ENCODE measurements at regions not wholly inside any gene's neighbourhood (a gene's known extent, or its start where the extent isn't known, plus 50 kb on each side); places are given as distances from the start of the nearest gene placed in this dataset.

- TF ChIP-seq CTCF (IDR thresholded peaks at IDR 0.05; ENCODE audit: control extremely low read depth, extremely low read depth): no peak
- 75 to 84% methylated on average over 9 of the region's 9 CpGs for WGBS, 2 donors
- Histone ChIP-seq H3K9ac (ENCODE audit: insufficient read depth in 1 of 2, low read length in 2 of 2) (no peak overlapping the region), H3K27ac (ENCODE audit: low read depth in 1 of 2, low read length in 1 of 2) (no peak overlapping the region), H3K9me3 (ENCODE audit: control insufficient read depth in 4 of 4, insufficient read depth in 3 of 4, low read length in 3 of 4) (no peaks in the 10 kb centered on the region), H3K36me3 (ENCODE audit: control insufficient read depth in 4 of 4, insufficient read depth in 4 of 4, low read length in 4 of 4) (no peaks in the 10 kb centered on the region), H3K4me3 (no peak overlapping the region), H3K27me3 (ENCODE audit: control insufficient read depth in 3 of 3, insufficient read depth in 3 of 3, low read length in 2 of 3) (no peaks in the 10 kb centered on the region), H3K4me1 (ENCODE audit: control insufficient read depth in 5 of 5, insufficient read depth in 5 of 5, low read length in 5 of 5) (peaks cover 0 to 3% (median 0%) of the 10 kb centered on the region in 5 donors)
- ATAC-seq (ENCODE audit: insufficient read depth, low FRiP score) (no peak), DNase-seq (no peak)
These were observed 134.8 kb upstream of the ARHGAP5 start for GRCh38 chr14:31942166-31942841.

- H3K27ac ChIP-seq (ENCODE audit: low read depth in 1 of 2, low read length in 1 of 2): no peak overlapping the region
- no peaks in the 10 kb centered on the region for H3K27me3 ChIP-seq (ENCODE audit: control insufficient read depth in 3 of 3, insufficient read depth in 3 of 3, low read length in 2 of 3)
- H3K9me3 ChIP-seq (ENCODE audit: control insufficient read depth in 4 of 4, insufficient read depth in 3 of 4, low read length in 3 of 4): no peaks in the 10 kb centered on the region
- WGBS, 2 donors: 85 to 87% methylated on average over 5 of the region's 5 CpGs
- DNase-seq (no peak), ATAC-seq (ENCODE audit: insufficient read depth, low FRiP score) (no peak)
- no peak for TF ChIP-seq CTCF (IDR thresholded peaks at IDR 0.05; ENCODE audit: control extremely low read depth, extremely low read depth)
- no peak overlapping the region for H3K4me3 ChIP-seq
- no peak overlapping the region for H3K9ac ChIP-seq (ENCODE audit: insufficient read depth in 1 of 2, low read length in 2 of 2)
- H3K36me3 ChIP-seq (ENCODE audit: control insufficient read depth in 4 of 4, insufficient read depth in 4 of 4, low read length in 4 of 4): no peaks in the 10 kb centered on the region
- H3K4me1 ChIP-seq (ENCODE audit: control insufficient read depth in 5 of 5, insufficient read depth in 5 of 5, low read length in 5 of 5): peaks cover 0 to 7% (median 0%) of the 10 kb centered on the region in 5 donors
These were observed 133.8 kb upstream of the ARHGAP5 start for GRCh38 chr14:31943217-31943799.

- DNase-seq (no peak), ATAC-seq (ENCODE audit: insufficient read depth, low FRiP score) (no peak)
- H3K4me3 ChIP-seq: no peak overlapping the region
- H3K27ac ChIP-seq (ENCODE audit: low read depth in 1 of 2, low read length in 1 of 2): no peak overlapping the region
- no peaks in the 10 kb centered on the region for H3K27me3 ChIP-seq (ENCODE audit: control insufficient read depth in 3 of 3, insufficient read depth in 3 of 3, low read length in 2 of 3)
- no peak for TF ChIP-seq CTCF (IDR thresholded peaks at IDR 0.05; ENCODE audit: control extremely low read depth, extremely low read depth)
- no peaks in the 10 kb centered on the region for H3K36me3 ChIP-seq (ENCODE audit: control insufficient read depth in 4 of 4, insufficient read depth in 4 of 4, low read length in 4 of 4)
- 97% methylated on average over 12 of the region's 12 CpGs for WGBS, 2 donors
- no peak overlapping the region for H3K9ac ChIP-seq (ENCODE audit: insufficient read depth in 1 of 2, low read length in 2 of 2)
- peaks cover 0 to 9% (median 0%) of the 10 kb centered on the region in 5 donors for H3K4me1 ChIP-seq (ENCODE audit: control insufficient read depth in 5 of 5, insufficient read depth in 5 of 5, low read length in 5 of 5)
- no peaks in the 10 kb centered on the region for H3K9me3 ChIP-seq (ENCODE audit: control insufficient read depth in 4 of 4, insufficient read depth in 3 of 4, low read length in 3 of 4)
These were observed 133.2 kb upstream of the ARHGAP5 start for GRCh38 chr14:31943861-31944255.
